Activated CD4-positive, alpha-beta memory T cell treated with anti-CD3 and anti-CD28 coated beads, Interleukin-2, amount 10 ng/mL, durations not matched to agents 7 days and 5 days (primary cell): ENCODE measurements at regions not wholly inside any gene's neighbourhood (a gene's known extent, or its start where the extent isn't known, plus 50 kb on each side); places are given as distances from the start of the nearest gene placed in this dataset.

Experiments
- CTCF ChIA-PET: fragments of 350-600 bp; sonication (Branson Sonifier 250); formaldehyde crosslinking; loops from one replicate; lab custom pipeline; 2021; ENCODE audit warnings: antibody characterized with exemption, inconsistent platforms; lab: Charles Lee
- POLR2A ChIA-PET: fragments of 350-600 bp; sonication (Branson Sonifier 250); formaldehyde crosslinking; loops from one replicate; lab custom pipeline; 2021; ENCODE audit warnings: antibody characterized with exemption; lab: Charles Lee
- DNase-seq: peaks from one replicate; pipeline ENCODE4 v3.0.0-alpha.2; 2020
- H3K27ac Mint-ChIP-seq: one replicate; pipeline ENCODE4 v1.8.0; 2021; ENCODE audit warnings: mild to moderate bottlenecking, mixed read lengths
- H3K27me3 Mint-ChIP-seq: one replicate; pipeline ENCODE4 v1.8.0; 2021; ENCODE audit warnings: mixed read lengths
- H3K36me3 Mint-ChIP-seq: one replicate; pipeline ENCODE4 v1.8.0; 2021; ENCODE audit warnings: low read depth, mixed read lengths
- H3K4me1 Mint-ChIP-seq: one replicate; pipeline ENCODE4 v1.8.0; 2021; ENCODE audit warnings: mixed read lengths
- H3K4me3 Mint-ChIP-seq: one replicate; pipeline ENCODE4 v1.8.0; 2021; ENCODE audit warnings: mild to moderate bottlenecking, mixed read lengths
- H3K9me3 Mint-ChIP-seq: one replicate; pipeline ENCODE4 v1.8.0; 2021; ENCODE audit warnings: mixed read lengths

- no peak for DNase-seq
- Mint-ChIP-seq H3K4me1 (no peaks in the 10 kb centered on the region), H3K4me3 (no peak overlapping the region), H3K36me3 (no peaks in the 10 kb centered on the region), H3K27ac (no peak overlapping the region), H3K27me3 (no peaks in the 10 kb centered on the region), H3K9me3 (no peaks in the 10 kb centered on the region)
- ChIA-PET POLR2A (no interaction called here), CTCF (no interaction called here)
Observed at GRCh38 chr12:71214511-71215285, 56.9 kb upstream of the TSPAN8 start.

- no peaks in the 10 kb centered on the region for H3K27me3 Mint-ChIP-seq
- no peak overlapping the region for H3K27ac Mint-ChIP-seq
- ChIA-PET POLR2A (no interaction called here), CTCF (no interaction called here)
- H3K9me3 Mint-ChIP-seq, result peaks cover 2% of the 10 kb centered on the region
- no peak overlapping the region for H3K4me3 Mint-ChIP-seq
- no peaks in the 10 kb centered on the region for H3K36me3 Mint-ChIP-seq
- H3K4me1 Mint-ChIP-seq, result no peaks in the 10 kb centered on the region
- DNase-seq, result no peak
Observed at GRCh38 chr12:71208053-71208685, 50.4 kb upstream of the TSPAN8 start.
